ENCODE measurements at regions not wholly inside any gene's neighbourhood (a gene's known extent, or its start where the extent isn't known, plus 50 kb on each side); places are given as distances from the start of the nearest gene placed in this dataset.

DNA sequence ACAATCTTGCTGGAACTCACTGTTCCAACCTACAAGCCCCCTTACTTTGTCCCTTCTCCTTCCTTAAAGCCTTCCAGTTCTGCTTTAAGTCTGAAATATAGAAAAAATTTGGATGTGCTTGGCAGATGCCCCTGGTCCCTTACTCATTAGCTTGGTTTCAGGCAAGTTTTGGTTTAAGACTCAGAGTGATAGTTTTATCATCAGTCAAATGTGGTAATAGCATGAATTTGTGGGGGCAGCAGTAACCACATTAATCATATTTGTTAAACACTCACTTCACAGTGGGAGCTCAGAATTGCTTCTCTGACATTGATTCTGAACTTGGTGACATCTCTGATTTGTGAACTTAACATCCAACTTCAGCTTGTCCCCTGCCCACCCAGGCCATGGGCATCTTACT, 58.3 kb upstream of the ALDH1A3 start:
- DNase-seq: no peak

DNA sequence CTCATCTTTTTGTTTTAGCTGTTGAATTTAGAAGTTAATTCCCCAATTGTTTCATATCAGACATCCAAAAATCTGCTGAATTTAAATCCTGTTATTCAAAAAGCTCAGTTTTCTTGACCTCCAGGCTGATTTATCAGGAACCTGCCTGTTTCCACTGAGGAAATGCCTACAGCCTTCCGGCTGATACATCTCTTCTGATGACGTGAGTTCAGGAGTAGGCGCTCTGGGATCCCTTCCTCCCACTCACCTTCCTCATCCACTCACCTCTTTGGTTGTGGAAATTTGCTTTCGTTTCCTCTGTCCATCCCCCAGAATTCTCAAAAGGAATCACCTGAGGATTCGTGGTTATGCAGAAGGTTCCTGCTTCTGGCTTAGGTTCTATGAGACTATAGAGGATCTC, 55.4 kb upstream of the ALDH1A3 start:
- no peak for DNase-seq

DNA sequence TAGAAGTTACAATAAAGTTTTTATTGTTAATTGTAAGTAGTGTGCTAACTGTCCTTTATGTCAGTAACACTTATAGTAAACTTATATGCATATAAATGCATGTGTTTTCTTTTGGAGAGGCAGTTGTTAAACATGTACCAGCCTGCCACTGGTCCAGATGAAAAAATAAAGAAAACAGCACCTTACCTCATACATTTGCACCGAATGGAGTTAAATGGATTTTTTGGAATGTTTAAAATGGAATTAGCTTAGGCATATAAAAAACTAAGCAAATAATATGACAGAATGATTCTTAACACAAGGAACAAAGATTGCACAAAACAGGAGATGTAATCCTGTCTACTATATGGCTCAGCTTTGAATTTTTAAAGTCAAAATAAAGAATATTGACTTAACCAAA, 50.2 kb upstream of the ALDH1A3 start:
- no peak for DNase-seq
